ENCODE measurements at regions not wholly inside any gene's neighbourhood (a gene's known extent, or its start where the extent isn't known, plus 50 kb on each side); places are given as distances from the start of the nearest gene placed in this dataset.
A peak's percentile ranks its signal among the peaks of the same experiment; 100 is the strongest.
"Not testable (repeated sequence)": the region's sequence is repeated elsewhere in the genome, so short reads cannot be mapped to it uniquely, and the experiment has no call there.

GRCh38 chr12:3380200-3381043, 110.6 kb upstream of the PRMT8 start:
- no peak overlapping the region for H3K4me3 Mint-ChIP-seq
- DNase-seq: no peak
- intact Hi-C loops (cut with micrococcal nuclease): no loop called here
- peaks cover 19% of the 10 kb centered on the region for H3K27me3 Mint-ChIP-seq
- no peak overlapping the region for H3K27ac Mint-ChIP-seq
- no peaks in the 10 kb centered on the region for H3K36me3 Mint-ChIP-seq (ENCODE audit: low read depth)
- H3K9me3 Mint-ChIP-seq: no peaks in the 10 kb centered on the region
- H3K4me1 Mint-ChIP-seq: no peaks in the 10 kb centered on the region

- H3K4me3 Mint-ChIP-seq: no peak overlapping the region
- no peak for DNase-seq
- H3K9me3 Mint-ChIP-seq: no peaks in the 10 kb centered on the region
- peaks cover 22% of the 10 kb centered on the region for H3K27me3 Mint-ChIP-seq
- intact Hi-C loops (cut with micrococcal nuclease): no loop called here
- no peaks in the 10 kb centered on the region for H3K4me1 Mint-ChIP-seq
- H3K27ac Mint-ChIP-seq: no peak overlapping the region
- H3K36me3 Mint-ChIP-seq (ENCODE audit: low read depth): no peaks in the 10 kb centered on the region
Measured at GRCh38 chr12:3381059-3382047, 109.7 kb upstream of the PRMT8 start.

DNA sequence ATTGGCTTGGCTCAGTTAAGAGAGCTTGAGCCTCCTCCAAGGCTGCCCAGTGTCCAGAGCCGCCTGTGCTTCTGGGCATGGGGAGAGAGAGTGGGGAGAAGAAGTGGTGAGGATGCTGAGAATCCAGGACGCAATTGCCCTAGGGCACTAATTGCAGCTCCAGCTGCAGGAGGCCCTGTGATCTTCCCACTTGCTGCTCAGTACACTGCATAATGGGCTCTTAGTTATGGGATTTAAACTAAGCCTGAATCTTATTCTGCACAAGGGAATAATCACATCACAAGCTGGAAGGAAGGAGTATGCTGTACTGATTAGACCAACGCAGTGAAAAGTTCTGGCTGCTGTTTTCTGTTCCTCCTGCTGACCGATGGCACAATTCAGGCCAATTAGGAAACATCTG, 101.0 kb upstream of the PRMT8 start:
- H3K9me3 Mint-ChIP-seq: no peaks in the 10 kb centered on the region
- H3K27ac Mint-ChIP-seq: no peak overlapping the region
- DNase-seq: peak; percentile 34
- H3K27me3 Mint-ChIP-seq: peaks cover 4% of the 10 kb centered on the region
- intact Hi-C loops (cut with micrococcal nuclease): no loop called here
- H3K4me3 Mint-ChIP-seq: no peak overlapping the region
- H3K36me3 Mint-ChIP-seq (ENCODE audit: low read depth): no peaks in the 10 kb centered on the region
- no peaks in the 10 kb centered on the region for H3K4me1 Mint-ChIP-seq

GRCh38 chr12:3397596-3397995, 93.4 kb upstream of the PRMT8 start:
- H3K4me1 Mint-ChIP-seq; H3K27ac Mint-ChIP-seq; H3K36me3 Mint-ChIP-seq (ENCODE audit: low read depth); intact Hi-C loops (cut with micrococcal nuclease); H3K9me3 Mint-ChIP-seq; DNase-seq; H3K27me3 Mint-ChIP-seq: not testable (repeated sequence)
- H3K4me3 Mint-ChIP-seq: peak overlapping the region; percentile 15

DNA sequence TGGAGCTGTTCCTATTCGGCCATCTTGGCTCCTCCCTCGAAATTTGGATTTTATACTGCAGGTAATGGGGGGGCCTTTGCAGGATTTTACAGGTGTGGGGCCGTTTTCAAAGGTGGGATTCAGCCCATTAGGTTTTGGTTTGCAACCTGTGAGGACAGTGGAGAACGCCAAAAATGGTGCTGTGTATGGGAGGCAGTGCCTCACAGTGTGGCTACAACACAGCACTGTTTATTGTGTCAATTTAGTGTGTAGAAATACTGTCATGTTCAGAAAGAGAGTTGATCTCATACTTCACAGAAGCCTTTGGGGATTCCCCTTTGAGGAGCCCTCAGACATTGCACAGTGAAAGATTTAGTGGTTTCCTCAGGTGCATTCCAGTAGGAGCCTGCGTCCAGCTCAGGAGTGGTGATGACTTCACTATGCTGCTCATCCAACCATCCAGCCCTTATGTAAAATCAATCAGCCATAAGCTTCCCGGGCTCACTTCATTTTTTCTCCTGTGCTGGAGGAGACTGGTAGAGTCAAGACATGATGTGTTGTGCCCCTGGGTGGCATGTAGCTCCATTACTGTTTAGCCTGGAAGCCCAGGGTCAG, 92.7 kb upstream of the PRMT8 start:
- Mint-ChIP-seq H3K4me1 (no peaks in the 10 kb centered on the region), H3K27ac (no peak overlapping the region), H3K27me3 (peaks cover 10% of the 10 kb centered on the region), H3K4me3 (no peak overlapping the region), H3K9me3 (peaks cover 11% of the 10 kb centered on the region), H3K36me3 (ENCODE audit: low read depth) (no peaks in the 10 kb centered on the region)
- DNase-seq: no peak
- intact Hi-C loops (cut with micrococcal nuclease): no loop called here

DNA sequence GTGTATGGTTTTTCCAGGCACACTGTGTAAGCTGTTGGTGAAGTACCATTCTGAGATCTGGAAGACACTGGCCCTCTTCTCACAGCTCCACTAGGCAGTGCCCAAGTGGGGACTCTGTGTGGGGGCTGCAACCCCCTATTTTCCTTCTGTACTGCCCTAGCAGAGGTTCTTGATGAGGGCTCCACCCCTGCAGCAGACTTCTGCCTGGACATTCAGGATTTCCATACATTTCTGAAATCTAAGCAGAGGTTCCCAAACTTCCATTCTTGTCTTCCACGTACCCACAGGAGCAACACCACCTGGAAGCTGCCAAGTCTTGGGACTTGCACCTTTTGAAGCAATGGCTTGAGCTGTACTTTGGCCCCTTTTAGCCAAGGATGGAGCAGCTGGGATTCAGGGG, 85.2 kb upstream of the PRMT8 start:
- Mint-ChIP-seq H3K27me3 (no peaks in the 10 kb centered on the region), H3K27ac (no peak overlapping the region), H3K4me1 (no peaks in the 10 kb centered on the region), H3K36me3 (ENCODE audit: low read depth) (no peaks in the 10 kb centered on the region), H3K9me3 (peaks cover 29% of the 10 kb centered on the region), H3K4me3 (no peak overlapping the region)
- intact Hi-C loops (cut with micrococcal nuclease): no loop called here
- no peak for DNase-seq

DNA sequence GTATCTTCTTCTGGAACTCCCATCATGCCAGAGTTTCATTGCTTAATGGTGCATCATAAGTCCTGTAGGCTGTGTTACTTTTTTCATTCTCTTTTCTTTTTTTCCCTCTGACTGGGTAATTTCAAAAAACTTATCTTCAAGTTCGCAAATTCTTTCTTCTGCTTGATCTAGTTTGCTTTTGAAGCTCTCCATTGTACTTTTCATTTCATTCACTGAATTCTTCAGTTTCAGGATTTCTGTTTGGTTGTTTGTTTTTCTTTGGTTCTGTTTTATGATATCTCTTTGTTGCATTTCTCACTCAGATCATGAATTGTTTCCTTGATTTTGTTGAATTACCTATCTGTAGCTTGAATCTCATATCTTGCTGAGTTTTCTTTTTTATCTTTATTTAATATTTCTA, 83.3 kb upstream of the PRMT8 start:
- no peaks in the 10 kb centered on the region for H3K27me3 Mint-ChIP-seq
- peaks cover 26% of the 10 kb centered on the region for H3K9me3 Mint-ChIP-seq
- no peak for DNase-seq
- no peaks in the 10 kb centered on the region for H3K36me3 Mint-ChIP-seq (ENCODE audit: low read depth)
- no peak overlapping the region for H3K27ac Mint-ChIP-seq
- intact Hi-C loops (cut with micrococcal nuclease): no loop called here
- H3K4me1 Mint-ChIP-seq: no peaks in the 10 kb centered on the region
- H3K4me3 Mint-ChIP-seq: no peak overlapping the region

GRCh38 chr12:3409662-3410061, 81.3 kb upstream of the PRMT8 start:
- Mint-ChIP-seq H3K36me3 (ENCODE audit: low read depth) (no peaks in the 10 kb centered on the region), H3K4me1 (no peaks in the 10 kb centered on the region)

GRCh38 chr12:3416159-3416558, 74.8 kb upstream of the PRMT8 start:
- DNase-seq: no peak
- Mint-ChIP-seq H3K36me3 (ENCODE audit: low read depth) (no peaks in the 10 kb centered on the region), H3K4me3 (no peak overlapping the region), H3K4me1 (no peaks in the 10 kb centered on the region), H3K27me3 (peaks cover 6% of the 10 kb centered on the region), H3K9me3 (no peaks in the 10 kb centered on the region), H3K27ac (no peak overlapping the region)
- intact Hi-C loops (cut with micrococcal nuclease): no loop called here

More at GRCh38 chr12:3409662-3410061, 81.3 kb upstream of the PRMT8 start:
- H3K4me3 Mint-ChIP-seq: no peak overlapping the region
- no peak overlapping the region for H3K27ac Mint-ChIP-seq
- no peak for DNase-seq
- H3K27me3 Mint-ChIP-seq: no peaks in the 10 kb centered on the region
- peaks cover 21% of the 10 kb centered on the region for H3K9me3 Mint-ChIP-seq
- intact Hi-C loops (cut with micrococcal nuclease): no loop called here

DNA sequence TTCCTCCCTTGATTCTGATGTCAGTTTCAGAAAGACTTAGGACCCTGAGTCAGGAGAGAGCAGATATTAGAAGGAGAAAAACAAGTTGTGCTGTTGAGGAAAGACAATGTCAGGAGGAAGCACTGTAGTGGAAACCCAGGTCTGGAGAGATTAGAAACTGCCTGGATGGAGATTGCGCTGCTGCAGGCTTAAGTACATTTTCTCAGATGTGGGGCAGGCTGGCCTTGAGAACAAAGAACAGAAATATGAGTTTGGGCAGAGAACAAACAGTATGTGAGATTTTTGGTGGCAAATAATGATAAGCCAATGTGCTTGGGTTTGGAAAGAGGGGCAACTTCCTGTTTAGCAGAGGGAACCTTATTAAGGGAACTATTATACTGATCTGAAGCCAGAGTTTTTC, 74.3 kb upstream of the PRMT8 start:
- peaks cover 6% of the 10 kb centered on the region for H3K27me3 Mint-ChIP-seq
- H3K36me3 Mint-ChIP-seq (ENCODE audit: low read depth): no peaks in the 10 kb centered on the region
- intact Hi-C loops (cut with micrococcal nuclease): no loop called here
- no peak for DNase-seq
- H3K4me1 Mint-ChIP-seq: no peaks in the 10 kb centered on the region
- H3K27ac Mint-ChIP-seq: no peak overlapping the region
- H3K4me3 Mint-ChIP-seq: no peak overlapping the region
- H3K9me3 Mint-ChIP-seq: no peaks in the 10 kb centered on the region

DNA sequence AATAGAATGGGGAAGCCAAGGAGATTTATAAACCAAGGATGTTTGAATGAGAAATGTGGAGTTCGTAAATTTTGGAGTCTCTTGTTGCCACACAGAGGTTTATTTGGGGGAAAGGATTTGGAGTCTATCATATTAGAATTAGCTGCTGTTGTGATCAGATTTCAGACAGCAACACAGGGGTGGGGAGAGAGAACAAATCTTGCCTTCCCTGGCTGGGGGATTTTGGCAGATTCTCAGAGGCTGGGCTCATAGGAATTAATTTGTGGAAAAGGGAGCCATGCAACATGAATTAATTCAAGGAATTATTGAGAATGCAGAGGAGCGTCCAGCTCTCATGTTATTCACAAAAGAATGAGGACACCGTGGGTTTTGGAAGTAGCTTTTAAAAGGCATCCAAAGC, 73.9 kb upstream of the PRMT8 start:
- Mint-ChIP-seq H3K9me3 (no peaks in the 10 kb centered on the region), H3K27me3 (peaks cover 6% of the 10 kb centered on the region), H3K4me1 (no peaks in the 10 kb centered on the region), H3K4me3 (no peak overlapping the region), H3K36me3 (ENCODE audit: low read depth) (no peaks in the 10 kb centered on the region), H3K27ac (no peak overlapping the region)
- intact Hi-C loops (cut with micrococcal nuclease): no loop called here
- DNase-seq: no peak

- no peak overlapping the region for H3K4me3 Mint-ChIP-seq
- H3K9me3 Mint-ChIP-seq: no peaks in the 10 kb centered on the region
- no peak for DNase-seq
- intact Hi-C loops (cut with micrococcal nuclease): no loop called here
- no peaks in the 10 kb centered on the region for H3K4me1 Mint-ChIP-seq
- no peak overlapping the region for H3K27ac Mint-ChIP-seq
- no peaks in the 10 kb centered on the region for H3K36me3 Mint-ChIP-seq (ENCODE audit: low read depth)
- H3K27me3 Mint-ChIP-seq: peaks cover 8% of the 10 kb centered on the region
Measured at GRCh38 chr12:3417937-3418462, 73.0 kb upstream of the PRMT8 start.

GRCh38 chr12:3418609-3419390, 72.2 kb upstream of the PRMT8 start:
- Mint-ChIP-seq H3K4me3 (no peak overlapping the region), H3K27me3 (peaks cover 8% of the 10 kb centered on the region), H3K4me1 (no peaks in the 10 kb centered on the region), H3K9me3 (no peaks in the 10 kb centered on the region), H3K36me3 (ENCODE audit: low read depth) (no peaks in the 10 kb centered on the region), H3K27ac (no peak overlapping the region)
- DNase-seq: no peak
- intact Hi-C loops (cut with micrococcal nuclease): no loop called here

Data from activated CD4-positive, alpha-beta T cell treated with anti-CD3 and anti-CD28 coated beads, Interleukin-2, amount 10 ng/mL, durations not matched to agents 24 days and 14 days (primary cell).